H1 (cell line): ENCODE measurements at regions not wholly inside any gene's neighbourhood (a gene's known extent, or its start where the extent isn't known, plus 50 kb on each side); places are given as distances from the start of the nearest gene placed in this dataset.
A peak's percentile ranks its signal among the peaks of the same experiment; 100 is the strongest.

ENCODE experiments used
- CTCF ChIA-PET: fragments of 300-600 bp; sonication (Branson Sonifier 250); formaldehyde crosslinking; loops from one replicate; lab custom pipeline; 2021; ENCODE audit not compliant: partially characterized antibody; lab: Charles Lee
- POLR2A ChIA-PET: fragments of 300-600 bp; sonication (Branson Sonifier 250); formaldehyde crosslinking; loops from one replicate; lab custom pipeline; 2021; ENCODE audit warnings: inconsistent platforms; ENCODE audit not compliant: partially characterized antibody; lab: Charles Lee
- DNase-seq, 2 experiments: peaks; one replicate each; pipeline versions ENCODE4 v3.0.0 to v3.0.0-alpha.2; 2010 to 2022; ENCODE audit warnings: low spot score in 2 of 2, low read depth in 1 of 2, mixed read lengths in 1 of 2
- FAIRE-seq: peaks from 2 replicates; lab custom pipeline; 2011; peaks lifted over from hg19 to GRCh38; lab: Jason Lieb, UNC
- H2AFZ ChIP-seq: 2 replicates; pipeline ENCODE4 v1.8.1; 2012; ENCODE audit warnings: low read length, inconsistent platforms
- H2AK5ac ChIP-seq: 2 replicates; pipeline ENCODE4 v1.6.1; 2013; ENCODE audit warnings: low read depth, low read length
- H2BK120ac ChIP-seq: replicated peaks from 2 replicates; pipeline ENCODE3; 2013; ENCODE audit warnings: low read depth, low read length, inconsistent platforms
- H2BK12ac ChIP-seq: 2 replicates; pipeline ENCODE4 v1.6.1; 2013; ENCODE audit warnings: low read depth, low read length
- H2BK15ac ChIP-seq: 2 replicates; pipeline ENCODE4 v1.6.1; 2013; ENCODE audit warnings: low read length
- H2BK20ac ChIP-seq: 2 replicates; pipeline ENCODE4 v1.6.1; 2013; ENCODE audit warnings: low read length
- H2BK5ac ChIP-seq: 2 replicates; pipeline ENCODE4 v1.6.1; 2013; ENCODE audit warnings: low read depth, low read length
- H3K14ac ChIP-seq: 2 replicates; pipeline ENCODE4 v1.6.1; 2013; ENCODE audit warnings: inconsistent platforms; ENCODE audit not compliant: insufficient read length
- H3K18ac ChIP-seq: 2 replicates; pipeline ENCODE4 v1.6.1; 2013; ENCODE audit warnings: low read length; ENCODE audit errors: extremely low read depth
- H3K23ac ChIP-seq: 2 replicates; pipeline ENCODE4 v1.6.1; 2013; ENCODE audit warnings: inconsistent platforms; ENCODE audit not compliant: insufficient read length
- H3K23me2 ChIP-seq: 2 replicates; pipeline ENCODE4 v1.6.1; 2013; ENCODE audit warnings: low read depth, low read length
- H3K27ac ChIP-seq: 2 replicates; pipeline ENCODE4 v1.6.1; 2011; ENCODE audit warnings: low read depth, low read length, inconsistent platforms
- H3K27me3 ChIP-seq, 4 experiments: replicated peaks in 1 of 4; 1 replicate in 1 of 4; 2 replicates in 3 of 4; pipeline versions ENCODE4 v1.6.1 to v1.8.1; 2011 to 2013; ENCODE audit warnings: low read length in 3 of 4, mild to moderate bottlenecking in 3 of 4, inconsistent platforms in 2 of 4, mixed read lengths in 2 of 4, moderate library complexity in 1 of 4; ENCODE audit not compliant: control insufficient read depth in 3 of 4, insufficient read depth in 3 of 4; ENCODE audit errors: extremely low read depth in 1 of 4
- H3K36me3 ChIP-seq, 4 experiments: 2 replicates each; pipeline versions ENCODE4 v1.6.1 to v1.8.1; 2011 to 2013; ENCODE audit warnings: mild to moderate bottlenecking in 4 of 4, low read length in 3 of 4, moderate library complexity in 2 of 4, control low read depth in 1 of 4, inconsistent platforms in 1 of 4; ENCODE audit not compliant: insufficient read depth in 4 of 4, control insufficient read depth in 2 of 4
- H3K4ac ChIP-seq: replicated peaks from 2 replicates; pipeline ENCODE3; 2013; ENCODE audit warnings: low read length, low read depth, mixed read lengths, inconsistent platforms; ENCODE audit not compliant: insufficient read length
- H3K4me1 ChIP-seq, 4 experiments: replicated peaks in 1 of 4; 1 replicate in 1 of 4; 2 replicates in 3 of 4; pipeline versions ENCODE4 v1.6.1 to v1.8.1; 2011 to 2013; ENCODE audit warnings: low read length in 3 of 4, inconsistent platforms in 2 of 4, mixed read lengths in 1 of 4; ENCODE audit not compliant: insufficient read depth in 4 of 4, control insufficient read depth in 3 of 4
- H3K4me2 ChIP-seq, 2 experiments: 2 replicates each; pipeline versions ENCODE4 v1.6.1 to v1.8.1; 2011 to 2013; ENCODE audit warnings: low read depth in 2 of 2, low read length in 2 of 2, control low read depth in 1 of 2, inconsistent platforms in 1 of 2, mild to moderate bottlenecking in 1 of 2; ENCODE audit not compliant: insufficient read depth in 1 of 2
- H3K4me3 ChIP-seq, 4 experiments: fragments of 200-600, 300-600 bp in 1 of 4; sonication (generic), shearing (Covaris generic), sonication (Bioruptor Twin) in 1 of 4; 2 replicates each; pipeline versions ENCODE4 v1.5.1 to v1.8.1; 2011 to 2016; ENCODE audit warnings: low read length in 4 of 4, low read depth in 3 of 4, control low read depth in 2 of 4, inconsistent platforms in 2 of 4, mild to moderate bottlenecking in 2 of 4, mixed read lengths in 1 of 4, moderate library complexity in 1 of 4; ENCODE audit not compliant: insufficient read depth in 2 of 4; ENCODE audit errors: extremely low read depth in 1 of 4
- H3K56ac ChIP-seq: replicated peaks from 2 replicates; pipeline ENCODE3; 2013; ENCODE audit warnings: low read depth, mild to moderate bottlenecking, mixed read lengths, low read length, inconsistent platforms; ENCODE audit not compliant: insufficient read length
- H3K79me1 ChIP-seq: 2 replicates; pipeline ENCODE4 v1.6.1; 2013; ENCODE audit warnings: low read depth, low read length, control low read depth
- H3K79me2 ChIP-seq, 2 experiments: 2 replicates each; pipeline versions ENCODE4 v1.6.1 to v1.8.1; 2012 to 2013; ENCODE audit warnings: low read length in 2 of 2, mild to moderate bottlenecking in 2 of 2, inconsistent platforms in 1 of 2; ENCODE audit not compliant: insufficient read depth in 2 of 2, control insufficient read depth in 1 of 2
- H3K9ac ChIP-seq, 4 experiments: replicated peaks in 1 of 4; 1 replicate in 1 of 4; 2 replicates in 3 of 4; pipeline versions ENCODE4 v1.6.1 to v1.8.1; 2011 to 2013; ENCODE audit warnings: low read depth in 3 of 4, low read length in 3 of 4, control low read depth in 2 of 4, mild to moderate bottlenecking in 2 of 4, moderate library complexity in 2 of 4, inconsistent platforms in 1 of 4; ENCODE audit errors: extremely low read depth in 1 of 4
- H3K9me3 ChIP-seq, 2 experiments: 2 replicates each; pipeline versions ENCODE4 v1.6.1 to v1.8.1; 2012 to 2013; ENCODE audit warnings: mild to moderate bottlenecking in 2 of 2, moderate library complexity in 2 of 2, control low read depth in 1 of 2, inconsistent platforms in 1 of 2, low read depth in 1 of 2, low read length in 1 of 2, mixed read lengths in 1 of 2; ENCODE audit not compliant: insufficient read depth in 2 of 2
- H4K20me1 ChIP-seq, 2 experiments: replicated peaks in 1 of 2; 2 replicates each; pipeline versions ENCODE3 to v1.8.1; 2011 to 2013; ENCODE audit warnings: inconsistent platforms in 2 of 2, low read length in 2 of 2, mild to moderate bottlenecking in 1 of 2; ENCODE audit not compliant: insufficient read depth in 2 of 2, control insufficient read depth in 1 of 2
- H4K5ac ChIP-seq: 2 replicates; pipeline ENCODE4 v1.6.1; 2013; ENCODE audit warnings: low read length, low read depth, mixed read lengths, inconsistent platforms; ENCODE audit not compliant: insufficient read length
- H4K8ac ChIP-seq: 2 replicates; pipeline ENCODE4 v1.8.0; 2013; ENCODE audit warnings: mild to moderate bottlenecking, moderate library complexity, low read length, inconsistent platforms; ENCODE audit not compliant: insufficient read depth; ENCODE audit errors: extremely low read depth
- H4K91ac ChIP-seq: replicated peaks from 2 replicates; pipeline ENCODE3; 2013; ENCODE audit warnings: low read length, mixed read lengths, inconsistent platforms; ENCODE audit not compliant: insufficient read length
- CBX8 ChIP-seq: fragments of 300-800, 300-1000 bp; sonication (generic); IDR thresholded peaks from 2 replicates; pipeline ENCODE4 v1.7.1; 2016; ENCODE audit warnings: low read depth, low read length, borderline replicate concordance
- EP300 ChIP-seq, 2 experiments: IDR thresholded peaks; 1 replicate in 1 of 2; 2 replicates in 1 of 2; pipeline ENCODE4 v1.6.1; 2011 to 2012; ENCODE audit warnings: low read depth in 2 of 2, low read length in 2 of 2, mild to moderate bottlenecking in 2 of 2, borderline replicate concordance in 1 of 2, inconsistent platforms in 1 of 2, moderate library complexity in 1 of 2
- HDAC2 ChIP-seq, 2 experiments: fragments of 300-600 bp in 1 of 2; sonication (generic) in 1 of 2; IDR thresholded peaks; 2 replicates each; pipeline ENCODE4 v1.6.1; 2011 to 2012; ENCODE audit warnings: low read depth in 2 of 2, low read length in 2 of 2, mild to moderate bottlenecking in 2 of 2, moderate library complexity in 2 of 2, borderline replicate concordance in 1 of 2, inconsistent platforms in 1 of 2
- WGBS, 2 experiments: shearing (Covaris generic) in 1 of 2; methylation state at CpG; one replicate each; pipeline versions ENCODE4 v1.1.6 to v1.1.7; 2013 to 2015; ENCODE audit warnings: low lambda C conversion rate in 2 of 2, mixed read lengths in 2 of 2, inconsistent platforms in 1 of 2, low coverage in 1 of 2, missing lambda C conversion rate in 1 of 2; ENCODE audit not compliant: insufficient replicate concordance in 2 of 2, insufficient coverage in 1 of 2, insufficient read length in 1 of 2; ENCODE audit errors: extremely low coverage in 1 of 2, missing lambda C conversion rate in 1 of 2; 5-methylcytosine and 5-hydroxymethylcytosine counted together

GRCh38 chr5:67639313-67639712 is 442.7 kb upstream of the CD180 start:
- H3K23ac ChIP-seq = no peak overlapping the region
- H3K27me3 ChIP-seq = no peaks in the 10 kb centered on the region
- no peaks in the 10 kb centered on the region for H3K79me2 ChIP-seq
- no peak overlapping the region for H4K91ac ChIP-seq
- H3K56ac ChIP-seq = no peak overlapping the region
- no peak overlapping the region for H2AK5ac ChIP-seq
- no peak overlapping the region for H4K5ac ChIP-seq
- no peaks in the 10 kb centered on the region for H3K36me3 ChIP-seq
- 67% methylated on average over 2 of the region's 3 CpGs; no CpG with 5 or more reads in 1 of the 2 experiments for WGBS, 2 experiments
- H2BK15ac ChIP-seq = no peak overlapping the region
- POLR2A ChIA-PET = no interaction called here
- H3K4ac ChIP-seq = no peak overlapping the region
- DNase-seq = no peak
- peaks cover 0 to 2% (median 0%) of the 10 kb centered on the region in 4 experiments; a peak in 2 of 7 replicates for H3K4me1 ChIP-seq
- no peak overlapping the region; the same call in 1 of the 2 replicates for H2BK5ac ChIP-seq
- TF ChIP-seq HDAC2 (IDR thresholded peaks at IDR 0.05; ENCODE audit: borderline replicate concordance in 1 of 2, low read depth in 2 of 2, low read length in 2 of 2) (no peak), CBX8 (no peak), EP300 (IDR thresholded peaks at IDR 0.05; ENCODE audit: borderline replicate concordance in 1 of 2, low read depth in 2 of 2, low read length in 2 of 2) (no peak)
- no peak overlapping the region for H3K18ac ChIP-seq
- H3K4me3 ChIP-seq = no peak overlapping the region
- peak overlapping the region; percentile 97; the same call in 1 of the 2 replicates for H2AFZ ChIP-seq
- no peaks in the 10 kb centered on the region for H4K20me1 ChIP-seq
- H3K27ac ChIP-seq = no peak overlapping the region
- no peak overlapping the region for H2BK20ac ChIP-seq
- 0 out of 4 replicates have a peak, but pooled peaks cover under 1% of the 10 kb centered on the region in 2 experiments for H3K9me3 ChIP-seq
- H3K4me2 ChIP-seq = no peak overlapping the region
- H4K8ac ChIP-seq = no peak overlapping the region
- no peak overlapping the region for H3K9ac ChIP-seq
- CTCF ChIA-PET = no interaction called here
- H3K14ac ChIP-seq = no peak overlapping the region
- no peak for FAIRE-seq
- H2BK120ac ChIP-seq = no peak overlapping the region
- no peaks in the 10 kb centered on the region for H3K23me2 ChIP-seq
- H3K79me1 ChIP-seq = no peaks in the 10 kb centered on the region
- no peak overlapping the region for H2BK12ac ChIP-seq
